AG10803 (cell line): ENCODE measurements at regions not wholly inside any gene's neighbourhood (a gene's known extent, or its start where the extent isn't known, plus 50 kb on each side); places are given as distances from the start of the nearest gene placed in this dataset.
"Not testable (repeated sequence)": the region's sequence is repeated elsewhere in the genome, so short reads cannot be mapped to it uniquely, and the experiment has no call there.

Source experiments
- DNase-seq: peaks from one replicate; pipeline ENCODE4 v3.0.0; 2010; ENCODE audit warnings: low read depth
- H3K4me3 ChIP-seq: 2 replicates; pipeline ENCODE4 v1.5.1; 2011; ENCODE audit warnings: mild to moderate bottlenecking, low read length, control low read depth
- CTCF ChIP-seq: conservative IDR thresholded peaks from 2 replicates; pipeline ENCODE4 v1.5.1; 2011; ENCODE audit warnings: mild to moderate bottlenecking, low read length, control low read depth, inconsistent platforms

DNA sequence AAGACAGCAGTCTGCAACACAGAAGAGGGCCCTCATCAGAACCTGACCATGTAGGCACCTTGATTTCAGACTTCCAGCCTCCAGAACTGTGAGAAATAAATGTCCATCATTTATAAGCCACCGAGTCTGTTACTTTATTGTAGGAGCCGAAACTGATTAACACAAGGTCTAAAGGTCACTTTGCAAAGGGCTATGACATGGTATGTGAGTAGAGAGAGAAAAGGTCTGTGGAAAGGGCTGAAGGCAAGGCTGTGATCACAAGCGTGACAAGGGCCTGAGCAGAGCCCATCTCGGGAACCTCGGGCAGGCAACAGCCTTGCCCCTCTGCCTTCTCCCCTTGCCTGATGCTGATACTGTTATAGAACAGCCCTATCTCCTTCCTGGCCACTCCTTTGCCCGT is 73.4 kb upstream of the TEAD1 start:
- DNase-seq, result no peak
- no peak for TF ChIP-seq CTCF
- H3K4me3 ChIP-seq, result no peak overlapping the region

GRCh38 chr11:12602421-12602820 is 71.8 kb upstream of the TEAD1 start:
- no peak for TF ChIP-seq CTCF
- peak; percentile 56 for DNase-seq
- H3K4me3 ChIP-seq, result no peak overlapping the region

DNA sequence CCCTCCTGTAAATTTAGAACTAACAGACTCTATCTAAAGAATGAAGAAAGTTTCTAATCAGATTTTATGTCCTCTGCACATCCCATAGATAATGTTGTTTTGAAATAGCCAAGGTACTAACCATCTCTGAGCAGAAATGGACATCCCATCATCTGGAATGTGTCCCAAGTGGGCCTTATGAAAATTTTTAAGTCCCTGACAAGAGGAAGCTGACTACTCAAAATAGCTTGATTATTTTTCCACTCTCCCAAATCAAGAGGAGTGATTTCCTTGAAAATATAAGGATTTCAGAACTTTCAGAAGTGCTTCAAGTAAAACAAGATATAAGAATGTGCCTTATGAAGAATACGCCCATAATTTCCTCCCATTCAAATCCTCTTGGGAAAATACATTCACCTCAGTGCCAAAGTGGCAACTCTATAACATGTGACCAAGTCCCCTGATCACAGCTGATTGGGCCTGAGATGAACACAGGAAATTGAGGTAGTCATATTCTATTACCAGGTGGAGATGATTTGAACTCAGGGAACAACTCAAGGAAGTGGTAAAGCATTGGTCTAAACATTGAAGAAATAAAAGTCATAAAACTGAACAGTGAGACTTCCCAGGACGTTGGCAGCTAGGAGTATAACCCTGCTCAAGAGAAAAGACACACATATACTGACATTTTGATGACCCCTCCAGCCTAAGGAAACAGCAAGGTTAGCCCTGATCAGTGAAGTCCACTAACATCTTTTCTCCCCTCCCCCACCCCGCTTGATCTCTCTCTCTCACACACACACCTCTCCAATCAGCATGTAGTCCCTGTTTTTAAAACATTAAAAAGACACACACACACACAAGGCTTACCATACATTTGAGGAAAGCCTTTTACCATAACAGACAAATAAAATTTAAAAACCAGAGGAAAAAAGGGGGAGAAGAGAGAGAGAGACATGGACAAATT is 70.8 kb upstream of the TEAD1 start:
- TF ChIP-seq CTCF, result no peak
- H3K4me3 ChIP-seq, result no peak overlapping the region
- DNase-seq, result no peak

- no peak for DNase-seq
- TF ChIP-seq CTCF, result no peak
Measured at GRCh38 chr11:12604557-12605153, 69.6 kb upstream of the TEAD1 start.

DNA sequence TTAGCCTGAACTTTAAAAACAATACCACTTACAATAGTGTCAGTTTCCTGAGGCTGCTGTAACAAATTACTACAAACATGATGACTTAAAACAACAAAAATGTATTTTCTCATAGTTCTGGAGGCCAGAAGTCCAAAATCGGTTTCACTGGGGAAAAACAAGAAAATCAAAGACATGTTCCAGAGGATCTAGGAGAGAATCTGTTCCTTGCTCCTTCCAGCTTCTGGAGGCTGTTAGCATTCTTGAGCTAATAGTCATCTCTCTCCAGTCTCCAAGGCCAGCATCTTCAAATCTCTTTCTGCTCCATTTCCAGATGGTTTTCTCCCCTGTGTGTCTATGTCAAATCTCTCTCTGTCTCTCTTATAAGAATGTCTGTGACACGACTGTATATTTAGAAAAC is 67.6 kb upstream of the TEAD1 start:
- TF ChIP-seq CTCF, result no peak
- no peak overlapping the region for H3K4me3 ChIP-seq
- DNase-seq, result peak; percentile 96

More at GRCh38 chr11:12604557-12605153, 69.6 kb upstream of the TEAD1 start:
- no peak overlapping the region for H3K4me3 ChIP-seq

DNA sequence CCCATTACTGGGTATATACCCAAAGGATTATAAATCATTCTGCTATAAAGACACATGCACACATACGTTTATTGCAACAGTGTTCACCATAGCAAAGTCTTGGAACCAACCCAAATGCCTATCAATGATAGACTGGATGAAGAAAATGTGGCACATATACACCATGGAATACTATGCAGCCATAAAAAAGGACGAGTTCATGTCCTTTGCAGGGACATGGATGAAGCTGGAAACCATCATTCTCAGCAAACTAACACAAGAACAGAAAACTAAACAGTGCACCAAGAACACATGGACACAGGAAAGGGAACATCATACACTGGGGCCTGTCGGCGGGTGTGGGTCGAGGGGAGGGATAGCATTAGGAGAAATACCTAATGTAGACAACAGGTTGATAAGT is 65.5 kb upstream of the TEAD1 start:
- DNase-seq, H3K4me3 ChIP-seq: not testable (repeated sequence)

DNA sequence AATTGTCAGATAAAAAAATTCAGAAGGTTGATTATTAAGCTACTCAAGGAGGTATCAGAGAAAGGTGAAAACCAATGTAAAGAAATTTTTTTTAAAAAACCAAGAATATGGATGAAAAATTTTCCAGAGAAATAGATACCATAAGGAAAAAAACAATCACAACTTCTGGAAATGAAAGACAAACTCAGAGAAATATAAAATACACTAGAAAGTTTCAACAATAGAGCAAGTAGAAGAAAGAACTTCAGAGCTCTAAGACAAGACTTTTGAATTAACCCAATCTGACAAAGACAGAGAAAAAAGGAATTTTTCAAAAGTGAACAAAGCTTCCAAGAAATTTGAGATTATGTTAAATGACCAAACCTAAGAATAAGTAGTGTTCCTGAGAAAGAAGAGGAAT is 62.9 kb upstream of the TEAD1 start:
- H3K4me3 ChIP-seq, result no peak overlapping the region
- no peak for DNase-seq
- TF ChIP-seq CTCF, result no peak
